A549 (cell line): ENCODE measurements at regions not wholly inside any gene's neighbourhood (a gene's known extent, or its start where the extent isn't known, plus 50 kb on each side); places are given as distances from the start of the nearest gene placed in this dataset.
A peak's percentile ranks its signal among the peaks of the same experiment; 100 is the strongest.

Experiments
- ATAC-seq, 2 experiments: fragments of 200-7000 bp in 1 of 2; fragments of >200 bp in 1 of 2; cut with Nextera tagmentation in 1 of 2; cut with Tn5 transposase in 1 of 2; 3 replicates each; pipeline versions ENCODE4 v1.8.0 to v1.9.1; 2018 to 2020; ENCODE audit warnings: mild to moderate bottlenecking in 1 of 2, moderate library complexity in 1 of 2
- CTCF ChIA-PET: fragments of 300-600 bp; sonication (Branson Sonifier 250); formaldehyde crosslinking; extraction: SDS; loops from one replicate; lab custom pipeline; 2021; ENCODE audit warnings: antibody characterized with exemption, inconsistent platforms; lab: Yijun Ruan, JAX
- POLR2A ChIA-PET: fragments of 350-600 bp; formaldehyde crosslinking; extraction: SDS; loops from one replicate; lab custom pipeline; 2021; ENCODE audit warnings: antibody characterized with exemption, inconsistent platforms; lab: Yijun Ruan, JAX
- DNase-seq, 2 experiments: peaks; one replicate each; pipeline versions ENCODE4 v3.0.0 to v3.0.0-alpha.2; 2011 to 2016; ENCODE audit warnings: low read depth in 1 of 2, low spot score in 1 of 2
- FAIRE-seq: peaks from 2 replicates; lab custom pipeline; 2011; peaks lifted over from hg19 to GRCh38; lab: Jason Lieb, UNC
- H3K27ac ChIP-seq, 2 experiments: fragments of >200 bp; sonication (Bioruptor Twin); formaldehyde crosslinking; 3 replicates each; pipeline ENCODE4 v1.5.1; 2016 to 2017
- H3K4me1 ChIP-seq: fragments of >200 bp; sonication (Bioruptor Twin); formaldehyde crosslinking; 3 replicates; pipeline ENCODE4 v1.6.1; 2016
- H3K4me2 ChIP-seq: fragments of >200 bp; sonication (Bioruptor Twin); formaldehyde crosslinking; 3 replicates; pipeline ENCODE4 v1.6.1; 2016
- H3K4me3 ChIP-seq: fragments of >200 bp; sonication (Bioruptor Twin); formaldehyde crosslinking; 3 replicates; pipeline ENCODE4 v1.5.1; 2016
- H3K9me3 ChIP-seq: fragments of >200 bp; sonication (Bioruptor Twin); formaldehyde crosslinking; 3 replicates; pipeline ENCODE4 v1.6.1; 2016
- BHLHE40 ChIP-seq: IDR thresholded peaks from 2 replicates; pipeline ENCODE4 v1.6.1; 2012; ENCODE audit warnings: low read depth, low read length, inconsistent platforms
- CEBPB ChIP-seq, 2 experiments: fragments of >200 bp in 1 of 2; sonication (Bioruptor Twin) in 1 of 2; formaldehyde crosslinking in 1 of 2; IDR thresholded peaks; 2 replicates each; pipeline ENCODE4 v1.6.1; 2012 to 2016
- CHD4 ChIP-seq: fragments of 200-600 bp; sonication (generic); IDR thresholded peaks from 2 replicates; pipeline ENCODE4 v1.6.1; 2016; ENCODE audit warnings: antibody characterized with exemption, mild to moderate bottlenecking, borderline replicate concordance
- EHF ChIP-seq: fragments of 250-450 bp; sonication (Bioruptor Pico); IDR thresholded peaks from 2 replicates; pipeline ENCODE4 v1.5.0; 2020; ENCODE audit warnings: mild to moderate bottlenecking
- ESRRA ChIP-seq: fragments of 150-350 bp; IDR thresholded peaks from 2 replicates; pipeline ENCODE4 v1.6.1; 2014; ENCODE audit warnings: mild to moderate bottlenecking, low read length, borderline replicate concordance
- FOSB ChIP-seq: fragments of 250-450 bp; sonication (Bioruptor Pico); IDR thresholded peaks from 2 replicates; pipeline ENCODE4 v1.5.0; 2020; ENCODE audit warnings: mild to moderate bottlenecking, moderate library complexity
- HDAC2 ChIP-seq: fragments of 200-600 bp; sonication (generic); IDR thresholded peaks from 2 replicates; pipeline ENCODE4 v1.6.1; 2016
- HOXB13 ChIP-seq: fragments of 250-450 bp; sonication (Bioruptor Pico); IDR thresholded peaks from 2 replicates; pipeline ENCODE4 v1.5.0; 2020; ENCODE audit warnings: low read depth, mild to moderate bottlenecking, moderate library complexity
- JUNB ChIP-seq: fragments of >200 bp; sonication (Bioruptor Twin); formaldehyde crosslinking; IDR thresholded peaks from 2 replicates; pipeline ENCODE4 v1.6.1; 2016
- KDM1A ChIP-seq: fragments of 200-600 bp; sonication (generic); IDR thresholded peaks from 2 replicates; pipeline ENCODE4 v1.6.1; 2016; ENCODE audit warnings: low read depth, mild to moderate bottlenecking
- MAFK ChIP-seq: fragments of 450-650 bp; IDR thresholded peaks from 2 replicates; pipeline ENCODE4 v1.6.1; 2014; ENCODE audit not compliant: partially characterized antibody
- MYC ChIP-seq: IDR thresholded peaks from 2 replicates; pipeline ENCODE4 v1.6.1; 2012; ENCODE audit warnings: mild to moderate bottlenecking, inconsistent platforms, low read length, improper control_type of control experiment, borderline replicate concordance
- NPAS2 ChIP-seq: fragments of 250-450 bp; sonication (Bioruptor Pico); IDR thresholded peaks from 2 replicates; pipeline ENCODE4 v1.8.0; 2022; ENCODE audit warnings: mild to moderate bottlenecking, moderate library complexity, borderline replicate concordance
- POLR2A ChIP-seq: IDR thresholded peaks from 2 replicates; pipeline ENCODE4 v1.6.1; 2012; ENCODE audit warnings: mild to moderate bottlenecking, low read length
- POLR2AphosphoS2 ChIP-seq: conservative IDR thresholded peaks from 2 replicates; pipeline ENCODE4 v1.6.1; 2012; ENCODE audit warnings: low read length, improper control_type of control experiment, inconsistent platforms
- RARB ChIP-seq: fragments of 250-450 bp; sonication (Bioruptor Pico); IDR thresholded peaks from 2 replicates; pipeline ENCODE4 v1.8.0; 2021; ENCODE audit warnings: mild to moderate bottlenecking, moderate library complexity
- SMC3 ChIP-seq: fragments of >200 bp; sonication (Bioruptor Twin); formaldehyde crosslinking; IDR thresholded peaks from 3 replicates; pipeline ENCODE4 v1.6.1; 2018; ENCODE audit warnings: inconsistent platforms
- ZSCAN20 ChIP-seq: fragments of 250-450 bp; sonication (Bioruptor Pico); IDR thresholded peaks from 2 replicates; pipeline ENCODE4 v1.8.0; 2022; ENCODE audit warnings: mild to moderate bottlenecking, moderate library complexity
- WGBS: methylation state at CpG from one replicate; pipeline ENCODE4 v1.1.6; 2017; ENCODE audit errors: missing lambda C conversion rate; 5-methylcytosine and 5-hydroxymethylcytosine counted together
- TF ChIP-seq, protein P1 (sequence below): fragments of >200 bp; sonication (Bioruptor Twin); formaldehyde crosslinking; IDR thresholded peaks from 3 replicates; pipeline ENCODE4 v1.6.1; 2016
- TF ChIP-seq, protein P2 (sequence below): IDR thresholded peaks from 2 replicates; pipeline ENCODE4 v1.6.1; 2012
- TF ChIP-seq, protein P3 (sequence below): fragments of >200 bp; sonication (Bioruptor Twin); formaldehyde crosslinking; IDR thresholded peaks from 2 replicates; pipeline ENCODE4 v1.6.1; 2016
- TF ChIP-seq, protein P4 (sequence below): IDR thresholded peaks from 2 replicates; pipeline ENCODE4 v1.6.1; 2012; ENCODE audit warnings: low read depth, borderline replicate concordance
- TF ChIP-seq, protein P5 (sequence below): fragments of 200-600 bp; sonication (generic); IDR thresholded peaks from 2 replicates; pipeline ENCODE4 v1.6.1; 2016; ENCODE audit warnings: antibody characterized with exemption, mild to moderate bottlenecking, moderate library complexity
- TF ChIP-seq, protein P6 (sequence below): fragments of 150-350 bp; IDR thresholded peaks from 2 replicates; pipeline ENCODE4 v1.6.1; 2014; ENCODE audit warnings: low read depth, mild to moderate bottlenecking, low read length

DNA sequence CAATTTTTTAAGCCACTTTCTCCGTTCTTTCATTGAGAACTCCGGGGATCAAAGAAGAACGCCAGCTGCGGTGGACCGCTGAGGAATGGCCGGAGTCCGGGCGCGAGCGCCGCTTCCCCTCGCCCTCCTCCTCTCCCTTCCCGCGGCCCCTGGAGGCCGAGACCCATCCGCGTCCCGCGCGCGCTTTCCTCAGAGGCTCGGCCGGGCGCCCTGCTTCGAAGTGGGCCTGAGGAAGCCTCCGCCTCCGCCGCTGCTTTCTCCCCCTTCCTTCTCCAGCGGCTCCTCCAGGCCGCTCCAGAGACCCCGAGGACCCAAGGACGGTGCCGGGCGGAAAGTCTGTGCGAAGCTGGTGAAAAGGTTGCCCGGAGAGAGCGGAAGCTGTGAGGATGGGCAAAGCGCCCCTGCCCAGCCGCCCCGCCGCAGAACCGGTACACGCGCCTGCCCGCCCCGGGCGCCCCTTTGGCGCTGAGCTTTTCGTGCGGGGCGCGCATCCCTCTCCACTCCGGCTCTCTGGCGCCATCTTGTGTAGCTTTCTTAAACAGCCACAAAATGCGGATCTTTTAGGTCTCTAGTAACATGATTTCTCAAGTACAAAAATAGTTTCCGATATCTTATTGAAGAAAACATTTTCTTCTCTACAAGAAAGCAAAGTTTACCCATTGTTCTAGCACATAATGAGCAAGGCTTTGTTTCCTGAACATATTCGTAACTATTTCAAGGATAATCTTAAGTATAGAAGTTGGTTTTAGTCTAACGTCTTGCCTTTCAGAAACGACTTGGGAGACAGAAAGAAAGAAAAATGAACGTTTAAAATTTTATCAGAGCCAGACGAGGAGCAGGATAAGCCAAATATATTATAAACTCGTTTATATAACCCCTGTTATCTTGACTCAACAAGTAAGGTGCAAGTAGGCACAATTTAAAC lies 59.2 kb upstream of the FAM174B start (continued):
- TF ChIP-seq MYC (no peak), ZSCAN20 (no peak), POLR2A (peak; percentile 49), FOSB (CRISPR knock-in tag) (no peak), EHF (no peak)
- TF ChIP-seq, protein P1, sequence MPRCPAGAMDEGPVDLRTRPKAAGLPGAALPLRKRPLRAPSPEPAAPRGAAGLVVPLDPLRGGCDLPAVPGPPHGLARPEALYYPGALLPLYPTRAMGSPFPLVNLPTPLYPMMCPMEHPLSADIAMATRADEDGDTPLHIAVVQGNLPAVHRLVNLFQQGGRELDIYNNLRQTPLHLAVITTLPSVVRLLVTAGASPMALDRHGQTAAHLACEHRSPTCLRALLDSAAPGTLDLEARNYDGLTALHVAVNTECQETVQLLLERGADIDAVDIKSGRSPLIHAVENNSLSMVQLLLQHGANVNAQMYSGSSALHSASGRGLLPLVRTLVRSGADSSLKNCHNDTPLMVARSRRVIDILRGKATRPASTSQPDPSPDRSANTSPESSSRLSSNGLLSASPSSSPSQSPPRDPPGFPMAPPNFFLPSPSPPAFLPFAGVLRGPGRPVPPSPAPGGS, result no peak
- TF ChIP-seq, protein P2, sequence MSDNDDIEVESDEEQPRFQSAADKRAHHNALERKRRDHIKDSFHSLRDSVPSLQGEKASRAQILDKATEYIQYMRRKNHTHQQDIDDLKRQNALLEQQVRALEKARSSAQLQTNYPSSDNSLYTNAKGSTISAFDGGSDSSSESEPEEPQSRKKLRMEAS, result peak; percentile 75

DNA sequence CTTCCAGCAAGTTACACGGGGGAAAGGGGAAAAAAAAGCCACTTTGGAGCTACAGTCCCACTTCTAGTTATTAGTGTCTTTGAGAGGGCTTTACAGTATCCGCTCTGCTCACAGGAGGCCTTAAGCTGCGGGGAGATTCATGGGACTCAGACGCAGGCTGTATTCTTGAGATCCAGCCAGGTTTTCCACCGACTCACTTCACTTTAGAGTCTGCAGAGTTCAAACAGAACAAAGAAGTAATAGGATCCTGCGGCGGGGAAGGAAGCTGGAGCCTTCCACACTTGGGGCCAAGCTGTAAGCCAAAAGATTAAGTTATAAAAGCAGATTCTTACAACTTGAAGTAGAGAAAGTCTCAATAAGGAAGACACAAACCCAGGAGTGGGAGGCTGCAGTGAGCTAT lies 60.2 kb upstream of the FAM174B start:
- FAIRE-seq (no peak), ATAC-seq (no peak)
- H3K27ac ChIP-seq, result no peak overlapping the region

DNA sequence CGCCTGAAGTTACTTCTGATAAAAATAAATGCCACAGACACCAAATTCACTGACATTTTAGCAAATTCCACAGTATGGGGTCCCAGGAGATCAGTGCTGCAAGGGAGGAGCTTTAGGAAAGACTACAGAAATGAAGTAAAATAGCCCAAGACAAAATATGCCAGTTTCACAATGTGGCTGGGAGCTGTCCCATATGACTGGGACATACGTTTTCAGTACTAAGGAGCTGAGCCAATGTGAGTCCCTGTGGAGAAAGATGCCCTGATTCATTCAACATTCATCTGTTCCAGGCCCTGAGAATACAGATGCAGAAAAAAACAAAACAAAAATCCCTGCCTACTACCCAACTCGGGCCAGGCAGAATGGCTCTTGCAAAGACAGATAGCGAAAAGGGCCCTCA lies 63.4 kb upstream of the FAM174B start:
- CTCF ChIA-PET, result interaction anchor here (1.1 to 1.5 kb wide), 3 partner anchors 10 to 327 kb away, joined by 3 to 4 read pairs (median 3); no protein-coding TSS in a partner anchor
- DNase-seq (no peak), ATAC-seq (no peak), FAIRE-seq (no peak)
- no peak overlapping the region for H3K4me3 ChIP-seq
- H3K9me3 ChIP-seq, result peaks cover 6% of the 10 kb centered on the region; the same call in 2 of the 3 replicates
- H3K27ac ChIP-seq, result no peak overlapping the region
- whole genome bisulfite sequencing, result 39% methylated on average over 4 of the region's 4 CpGs
- no peaks in the 10 kb centered on the region for H3K4me1 ChIP-seq
- H3K4me2 ChIP-seq, result no peak overlapping the region
- POLR2A ChIA-PET, result no interaction called here
- TF ChIP-seq JUNB (no peak), HDAC2 (no peak), HOXB13 (CRISPR knock-in tag) (no peak), BHLHE40 (no peak)
- TF ChIP-seq, protein P3, sequence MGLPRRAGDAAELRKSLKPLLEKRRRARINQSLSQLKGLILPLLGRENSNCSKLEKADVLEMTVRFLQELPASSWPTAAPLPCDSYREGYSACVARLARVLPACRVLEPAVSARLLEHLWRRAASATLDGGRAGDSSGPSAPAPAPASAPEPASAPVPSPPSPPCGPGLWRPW, result no peak
- TF ChIP-seq, protein P4, sequence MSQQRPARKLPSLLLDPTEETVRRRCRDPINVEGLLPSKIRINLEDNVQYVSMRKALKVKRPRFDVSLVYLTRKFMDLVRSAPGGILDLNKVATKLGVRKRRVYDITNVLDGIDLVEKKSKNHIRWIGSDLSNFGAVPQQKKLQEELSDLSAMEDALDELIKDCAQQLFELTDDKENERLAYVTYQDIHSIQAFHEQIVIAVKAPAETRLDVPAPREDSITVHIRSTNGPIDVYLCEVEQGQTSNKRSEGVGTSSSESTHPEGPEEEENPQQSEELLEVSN, result no peak
- TF ChIP-seq, protein P5, sequence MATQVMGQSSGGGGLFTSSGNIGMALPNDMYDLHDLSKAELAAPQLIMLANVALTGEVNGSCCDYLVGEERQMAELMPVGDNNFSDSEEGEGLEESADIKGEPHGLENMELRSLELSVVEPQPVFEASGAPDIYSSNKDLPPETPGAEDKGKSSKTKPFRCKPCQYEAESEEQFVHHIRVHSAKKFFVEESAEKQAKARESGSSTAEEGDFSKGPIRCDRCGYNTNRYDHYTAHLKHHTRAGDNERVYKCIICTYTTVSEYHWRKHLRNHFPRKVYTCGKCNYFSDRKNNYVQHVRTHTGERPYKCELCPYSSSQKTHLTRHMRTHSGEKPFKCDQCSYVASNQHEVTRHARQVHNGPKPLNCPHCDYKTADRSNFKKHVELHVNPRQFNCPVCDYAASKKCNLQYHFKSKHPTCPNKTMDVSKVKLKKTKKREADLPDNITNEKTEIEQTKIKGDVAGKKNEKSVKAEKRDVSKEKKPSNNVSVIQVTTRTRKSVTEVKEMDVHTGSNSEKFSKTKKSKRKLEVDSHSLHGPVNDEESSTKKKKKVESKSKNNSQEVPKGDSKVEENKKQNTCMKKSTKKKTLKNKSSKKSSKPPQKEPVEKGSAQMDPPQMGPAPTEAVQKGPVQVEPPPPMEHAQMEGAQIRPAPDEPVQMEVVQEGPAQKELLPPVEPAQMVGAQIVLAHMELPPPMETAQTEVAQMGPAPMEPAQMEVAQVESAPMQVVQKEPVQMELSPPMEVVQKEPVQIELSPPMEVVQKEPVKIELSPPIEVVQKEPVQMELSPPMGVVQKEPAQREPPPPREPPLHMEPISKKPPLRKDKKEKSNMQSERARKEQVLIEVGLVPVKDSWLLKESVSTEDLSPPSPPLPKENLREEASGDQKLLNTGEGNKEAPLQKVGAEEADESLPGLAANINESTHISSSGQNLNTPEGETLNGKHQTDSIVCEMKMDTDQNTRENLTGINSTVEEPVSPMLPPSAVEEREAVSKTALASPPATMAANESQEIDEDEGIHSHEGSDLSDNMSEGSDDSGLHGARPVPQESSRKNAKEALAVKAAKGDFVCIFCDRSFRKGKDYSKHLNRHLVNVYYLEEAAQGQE, result no peak

More for the DNA sequence above, 60.2 kb upstream of the FAM174B start:
- H3K4me2 ChIP-seq, result no peak overlapping the region
- ChIA-PET POLR2A (no interaction called here), CTCF (interaction anchor here (0.5 to 6.0 kb wide), 23 partner anchors 12 to 625 kb away, joined by 3 to 102 read pairs (median 5); partner anchors contain the start of gene ST8SIA2)
- DNase-seq, result no peak
- H3K9me3 ChIP-seq, result peaks cover 6% of the 10 kb centered on the region; the same call in 2 of the 3 replicates
- no peak overlapping the region for H3K4me3 ChIP-seq
- WGBS, result 54% methylated on average over 7 of the region's 7 CpGs
- no peaks in the 10 kb centered on the region for H3K4me1 ChIP-seq
- TF ChIP-seq POLR2AphosphoS2 (no peak), BHLHE40 (no peak), CEBPB (IDR thresholded peaks at IDR 0.05) (no peak), MAFK (no peak), RARB (CRISPR knock-in tag) (no peak), SMC3 (no peak), JUNB (no peak), KDM1A (no peak), ZSCAN20 (no peak), NPAS2 (no peak), ESRRA (no peak), CHD4 (no peak)
- TF ChIP-seq, protein P3, result no peak
- TF ChIP-seq, protein P6, sequence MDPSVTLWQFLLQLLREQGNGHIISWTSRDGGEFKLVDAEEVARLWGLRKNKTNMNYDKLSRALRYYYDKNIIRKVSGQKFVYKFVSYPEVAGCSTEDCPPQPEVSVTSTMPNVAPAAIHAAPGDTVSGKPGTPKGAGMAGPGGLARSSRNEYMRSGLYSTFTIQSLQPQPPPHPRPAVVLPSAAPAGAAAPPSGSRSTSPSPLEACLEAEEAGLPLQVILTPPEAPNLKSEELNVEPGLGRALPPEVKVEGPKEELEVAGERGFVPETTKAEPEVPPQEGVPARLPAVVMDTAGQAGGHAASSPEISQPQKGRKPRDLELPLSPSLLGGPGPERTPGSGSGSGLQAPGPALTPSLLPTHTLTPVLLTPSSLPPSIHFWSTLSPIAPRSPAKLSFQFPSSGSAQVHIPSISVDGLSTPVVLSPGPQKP, result no peak
